RPMI7951 (cell line): ENCODE measurements at regions not wholly inside any gene's neighbourhood (a gene's known extent, or its start where the extent isn't known, plus 50 kb on each side); places are given as distances from the start of the nearest gene placed in this dataset.
"Not testable (repeated sequence)": the region's sequence is repeated elsewhere in the genome, so short reads cannot be mapped to it uniquely, and the experiment has no call there.

Experiments used
- DNase-seq: peaks from one replicate; pipeline ENCODE4 v3.0.0-alpha.2; 2012; ENCODE audit warnings: low read depth

- DNase-seq, result no peak
These were observed 437.8 kb upstream of the NPVF start for GRCh38 chr7:25665903-25666670.

GRCh38 chr7:25666671-25667060 is 438.4 kb upstream of the NPVF start:
- DNase-seq, result no peak

GRCh38 chr7:25669281-25669781 is 441.0 kb upstream of the NPVF start:
- no peak for DNase-seq

DNA sequence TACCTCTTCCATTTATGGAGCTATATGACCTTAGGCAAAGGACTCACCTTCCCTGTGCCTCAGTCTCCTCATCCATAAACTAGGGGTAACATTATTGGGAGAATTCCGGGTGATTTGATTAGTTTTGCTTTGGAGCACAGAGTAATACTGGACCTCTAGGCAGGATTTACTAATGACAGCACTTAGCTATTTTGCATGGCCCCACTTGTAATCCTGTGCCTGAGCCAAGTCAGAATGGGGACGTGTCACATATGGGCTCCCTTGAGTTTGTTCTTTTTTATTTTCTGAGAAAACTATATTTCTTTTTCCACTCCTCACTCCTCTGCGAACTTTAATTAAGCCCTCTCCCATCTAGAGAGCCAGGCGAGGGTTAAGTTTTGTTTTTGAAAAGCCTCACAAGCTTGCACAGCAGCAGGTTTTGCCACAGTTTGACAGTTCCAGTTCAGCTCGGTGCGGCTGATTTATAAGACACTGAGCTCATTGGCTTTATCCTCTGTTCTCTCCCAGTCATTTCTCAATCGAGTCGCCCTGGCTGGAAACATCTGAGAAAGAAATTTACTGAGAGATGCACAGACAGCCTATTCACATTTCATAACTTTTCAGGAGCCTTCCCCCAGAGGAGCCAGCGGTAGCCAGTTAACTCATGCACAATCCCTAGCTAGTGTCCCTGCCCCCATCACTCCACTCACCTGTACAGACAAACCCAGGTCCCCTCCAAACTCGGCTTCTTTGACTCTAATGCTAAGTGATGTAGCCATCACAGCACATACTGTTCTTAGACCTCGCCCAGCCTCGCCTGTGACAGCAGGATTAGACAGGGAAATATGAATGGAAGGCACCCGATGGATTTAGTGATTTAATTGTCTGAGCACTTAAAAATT is 441.9 kb upstream of the NPVF start:
- DNase-seq, result no peak

GRCh38 chr7:25671111-25671510 is 442.8 kb upstream of the NPVF start:
- no peak for DNase-seq

DNA sequence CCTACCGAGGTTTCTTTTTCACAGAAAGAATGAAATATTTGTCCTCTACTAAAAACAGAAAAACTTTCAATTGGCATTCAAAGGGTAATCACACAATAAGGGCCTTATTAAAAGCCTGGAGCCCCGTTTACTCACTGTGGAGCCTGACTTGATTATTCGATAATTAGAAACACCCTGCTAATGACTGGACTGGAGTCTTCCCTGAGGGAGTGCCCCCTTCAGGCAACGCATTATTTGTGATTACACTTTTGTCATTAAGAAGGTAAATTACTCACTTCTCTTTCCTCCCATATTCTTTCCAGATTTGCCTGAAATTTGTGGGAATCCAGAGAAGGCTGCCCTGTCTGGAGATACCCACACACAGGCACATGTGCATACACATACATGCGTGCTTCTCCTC is 444.2 kb upstream of the NPVF start:
- DNase-seq, result peak; percentile 19

GRCh38 chr7:25675789-25676474 is 447.6 kb upstream of the NPVF start:
- DNase-seq, result no peak

DNA sequence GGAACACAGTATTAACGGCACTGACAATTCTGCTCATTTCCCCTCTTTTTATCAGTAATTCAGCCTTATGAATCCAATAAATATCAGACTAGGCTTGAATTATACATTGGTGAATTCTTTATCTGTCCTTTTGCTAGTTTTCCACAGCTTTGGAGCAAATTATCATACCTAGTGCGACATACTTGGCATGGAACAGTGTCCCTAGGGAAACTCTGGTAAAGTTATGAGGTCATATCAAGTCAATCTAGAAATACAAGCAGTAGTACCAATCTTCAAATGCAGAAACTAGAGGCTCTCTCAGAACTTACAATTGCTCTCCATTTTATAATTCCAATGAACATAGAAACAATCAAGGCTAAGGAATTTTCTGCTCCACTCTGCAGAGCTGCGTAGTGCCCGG is 449.3 kb upstream of the NPVF start:
- no peak for DNase-seq

DNA sequence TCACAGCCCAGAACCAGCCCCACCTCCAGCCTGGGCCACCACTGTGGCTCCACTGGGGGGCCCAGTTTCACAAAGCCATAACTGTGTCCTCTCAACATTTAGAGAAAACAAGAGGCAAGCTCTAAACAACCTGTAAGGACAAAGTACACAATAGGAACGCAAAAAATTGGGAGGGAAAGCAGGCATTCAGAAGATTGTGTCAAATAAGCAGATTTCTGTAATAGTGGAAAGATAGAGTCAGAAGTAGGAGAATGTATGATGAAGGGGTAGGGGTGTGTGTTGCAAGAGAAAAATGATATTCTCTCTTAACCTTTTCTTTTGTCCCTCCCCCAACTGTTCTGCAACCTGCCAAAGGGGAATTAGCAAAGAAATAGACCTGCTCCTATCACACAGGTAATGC is 449.9 kb upstream of the NPVF start:
- DNase-seq, result no peak

DNA sequence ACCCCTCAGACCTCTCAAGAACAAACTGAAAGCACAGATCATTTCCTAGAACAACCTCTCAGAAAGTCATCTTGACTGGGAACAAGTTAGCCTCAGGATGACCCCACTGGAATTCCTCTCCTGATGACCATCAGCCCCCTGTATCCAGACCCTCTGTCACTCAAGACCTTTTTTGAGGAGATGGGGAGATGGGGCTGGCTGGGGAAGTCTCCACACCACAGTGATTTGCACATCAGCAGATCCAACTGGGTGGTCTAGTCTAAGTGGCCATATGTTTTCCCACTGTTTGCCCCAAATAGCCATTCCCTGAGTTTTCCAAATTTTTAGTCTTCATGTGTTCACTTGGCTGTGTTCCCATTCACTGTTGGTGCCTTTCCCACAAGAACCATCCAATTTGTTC is 452.4 kb upstream of the NPVF start:
- DNase-seq, result no peak

GRCh38 chr7:25684360-25684759 is 456.1 kb upstream of the NPVF start:
- no peak for DNase-seq

- no peak for DNase-seq
These were observed 458.2 kb upstream of the NPVF start for GRCh38 chr7:25686493-25686892.

DNA sequence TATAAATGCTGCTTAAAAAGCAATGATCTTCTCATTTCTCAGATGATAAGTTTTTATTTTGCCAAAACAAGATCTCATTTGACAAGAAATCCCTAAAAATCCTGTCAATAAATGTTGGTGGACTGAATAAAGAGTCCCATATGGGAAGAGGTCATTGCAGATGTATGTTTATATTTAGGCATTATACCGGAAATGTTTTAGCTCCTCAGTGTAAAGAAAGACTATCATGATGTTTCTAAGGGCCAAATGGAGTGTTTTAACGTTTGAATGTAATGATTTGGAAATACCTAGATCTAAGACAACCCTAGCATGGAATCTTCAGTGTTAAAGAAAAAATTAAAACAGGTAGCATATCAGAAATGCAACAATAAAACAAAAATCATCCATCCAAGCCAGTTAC is 457.8 kb upstream of the NFE2L3 start:
- DNase-seq, result no peak

DNA sequence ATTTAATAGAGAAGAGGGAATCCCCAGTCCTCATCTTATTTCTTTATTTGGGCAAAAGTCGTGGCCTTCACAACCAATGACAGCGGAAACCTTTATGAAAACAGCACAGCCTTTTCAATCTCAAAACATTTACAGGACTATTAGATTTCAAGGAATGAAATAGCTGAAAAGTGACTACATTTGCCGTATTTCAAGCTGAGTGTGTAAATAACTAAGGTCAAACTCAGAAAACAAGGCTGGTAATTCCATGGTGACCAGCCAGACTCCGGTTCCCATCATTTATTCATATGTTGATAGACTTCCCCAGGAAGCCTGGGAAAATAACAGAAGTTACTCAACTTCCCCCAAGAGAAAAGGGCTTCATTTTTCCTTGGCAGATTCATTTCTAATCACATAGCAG is 457.3 kb upstream of the NFE2L3 start:
- no peak for DNase-seq

GRCh38 chr7:25696571-25696970 is 455.4 kb upstream of the NFE2L3 start:
- no peak for DNase-seq

- no peak for DNase-seq
These were observed 453.4 kb upstream of the NFE2L3 start for GRCh38 chr7:25698451-25699113.

DNA sequence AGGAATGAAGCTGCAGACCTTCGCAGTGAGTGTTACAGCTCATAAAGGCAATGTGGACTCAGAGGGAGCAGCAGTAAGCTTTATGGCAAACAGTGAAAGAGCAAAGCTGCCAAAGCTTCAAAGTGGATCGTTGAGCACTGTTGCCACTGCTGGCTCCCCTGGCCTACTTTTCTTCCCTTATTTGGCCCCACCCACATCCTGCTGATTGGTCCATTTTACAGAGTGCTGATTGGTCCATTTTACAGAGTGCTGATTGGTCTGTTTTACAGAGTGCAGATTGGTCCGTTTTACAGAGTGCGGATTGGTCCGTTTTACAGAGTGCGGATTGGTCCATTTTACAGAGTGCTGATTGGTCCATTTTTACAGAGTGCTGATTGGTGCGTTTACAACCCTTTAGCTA is 451.9 kb upstream of the NFE2L3 start:
- not testable (repeated sequence) for DNase-seq

DNA sequence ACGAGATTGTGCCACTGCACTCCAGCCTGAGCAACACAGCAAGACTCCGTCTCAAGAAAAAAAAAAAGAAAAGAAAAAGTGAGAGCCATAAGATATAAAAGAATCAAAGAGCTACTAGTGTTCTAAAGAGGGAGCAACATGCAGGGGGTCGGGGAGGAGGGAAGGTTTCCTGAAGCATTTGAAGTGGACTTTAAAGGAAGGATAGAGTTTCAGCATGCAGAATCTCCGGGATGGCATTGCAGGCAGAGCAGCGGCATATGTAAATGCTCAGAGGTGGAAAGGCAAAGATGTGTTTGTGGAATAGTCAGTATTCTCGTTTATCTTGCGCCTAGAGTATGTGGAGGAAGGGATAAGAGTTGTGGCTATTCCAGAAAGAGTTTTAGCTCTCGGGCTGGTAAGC is 447.6 kb upstream of the NFE2L3 start:
- DNase-seq, result no peak

GRCh38 chr7:25706764-25707163 is 445.2 kb upstream of the NFE2L3 start:
- no peak for DNase-seq

DNA sequence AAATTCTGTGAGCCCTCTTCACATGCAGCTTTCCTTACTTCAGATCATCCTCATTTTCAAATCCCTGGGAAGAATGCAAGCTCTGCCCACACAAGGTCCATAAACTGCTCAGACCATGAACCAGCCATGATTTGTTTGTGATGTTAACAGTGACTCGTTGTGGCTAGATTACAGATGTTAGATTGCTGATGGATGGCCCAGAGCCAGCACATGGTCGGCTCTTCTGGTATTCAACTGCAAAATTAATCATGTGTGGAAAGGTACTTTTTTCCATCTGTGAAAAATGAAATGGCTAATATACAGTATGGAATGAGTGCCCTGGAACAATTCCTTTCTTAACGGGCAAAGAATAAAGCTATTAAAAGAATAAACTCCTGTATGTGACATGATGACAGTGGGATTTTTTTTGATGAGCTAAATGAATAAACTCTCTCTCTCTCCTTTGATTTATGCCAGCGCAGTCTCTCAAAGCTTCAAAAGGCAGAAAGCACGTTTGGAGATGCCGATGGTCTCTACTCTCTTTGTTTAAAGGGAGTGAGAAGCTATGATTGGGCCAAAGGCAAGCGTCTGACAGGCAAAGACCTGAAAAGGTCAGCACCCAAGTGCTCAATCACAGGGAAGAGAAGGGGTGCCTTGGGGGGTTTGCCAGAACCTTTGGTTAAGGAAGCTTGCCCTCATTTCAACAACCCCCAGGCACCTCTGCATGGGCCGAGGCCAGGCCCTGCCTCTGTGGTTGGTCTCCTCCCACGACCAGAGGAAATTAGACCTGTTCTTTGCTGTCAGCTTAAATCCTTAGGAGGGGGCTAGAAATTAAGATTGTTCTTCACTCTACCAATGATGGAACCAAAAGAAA is 444.0 kb upstream of the NFE2L3 start:
- DNase-seq, result no peak

DNA sequence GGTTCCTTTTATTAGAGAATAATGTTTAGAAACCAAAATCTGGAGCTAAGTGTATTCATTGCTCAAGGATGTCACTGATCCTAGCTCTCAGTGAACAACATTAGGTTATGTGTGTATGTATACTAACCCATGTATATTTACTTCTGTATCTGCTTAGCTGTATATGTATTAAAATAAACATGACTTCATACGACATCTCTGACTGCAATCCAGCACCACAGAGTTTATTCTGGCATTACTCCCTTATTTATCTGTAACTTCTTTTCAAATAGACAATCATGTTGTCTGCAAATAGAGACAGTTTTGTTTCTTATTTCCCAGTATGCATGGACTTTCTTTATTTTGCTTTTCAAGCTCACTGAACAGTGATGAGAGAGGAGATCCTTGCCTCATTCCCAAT is 441.0 kb upstream of the NFE2L3 start:
- no peak for DNase-seq
